HG02981 (cell line): ENCODE measurements at regions not wholly inside any gene's neighbourhood (a gene's known extent, or its start where the extent isn't known, plus 50 kb on each side); places are given as distances from the start of the nearest gene placed in this dataset.
"Not testable (repeated sequence)": the region's sequence is repeated elsewhere in the genome, so short reads cannot be mapped to it uniquely, and the experiment has no call there.

Source experiments
- ATAC-seq: cut with Tn5 transposase; IDR thresholded peaks from one replicate; pipeline ENCODE4 v1.9.1; 2021; ENCODE audit warnings: mild to moderate bottlenecking, moderate library complexity; ENCODE audit not compliant: unreplicated experiment

GRCh38 chr1:79188337-79188736 lies 181.8 kb upstream of the ADGRL4 start:
- ATAC-seq: no peak

DNA sequence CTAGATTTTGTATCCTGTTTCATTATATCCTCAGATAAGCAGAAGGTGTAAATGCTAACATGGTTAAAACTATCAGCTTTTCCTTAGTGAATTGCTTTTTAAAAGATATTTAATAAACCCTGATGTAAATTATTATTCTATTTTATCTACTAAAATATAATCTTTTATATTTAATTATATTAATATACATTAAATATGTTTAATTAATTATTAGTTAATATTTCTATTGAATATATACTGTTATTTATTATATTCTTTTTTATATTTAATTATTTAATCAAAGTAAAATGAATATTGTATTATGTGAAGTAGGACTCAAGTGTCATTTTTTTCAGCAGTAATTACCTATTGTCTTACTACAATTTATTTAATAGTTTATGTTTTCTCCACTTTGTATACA lies 179.7 kb upstream of the ADGRL4 start:
- ATAC-seq: no peak

GRCh38 chr1:79177844-79178243 lies 171.3 kb upstream of the ADGRL4 start:
- no peak for ATAC-seq

GRCh38 chr1:79161077-79161476 lies 154.5 kb upstream of the ADGRL4 start:
- no peak for ATAC-seq

GRCh38 chr1:79155991-79156390 lies 149.5 kb upstream of the ADGRL4 start:
- ATAC-seq: no peak

DNA sequence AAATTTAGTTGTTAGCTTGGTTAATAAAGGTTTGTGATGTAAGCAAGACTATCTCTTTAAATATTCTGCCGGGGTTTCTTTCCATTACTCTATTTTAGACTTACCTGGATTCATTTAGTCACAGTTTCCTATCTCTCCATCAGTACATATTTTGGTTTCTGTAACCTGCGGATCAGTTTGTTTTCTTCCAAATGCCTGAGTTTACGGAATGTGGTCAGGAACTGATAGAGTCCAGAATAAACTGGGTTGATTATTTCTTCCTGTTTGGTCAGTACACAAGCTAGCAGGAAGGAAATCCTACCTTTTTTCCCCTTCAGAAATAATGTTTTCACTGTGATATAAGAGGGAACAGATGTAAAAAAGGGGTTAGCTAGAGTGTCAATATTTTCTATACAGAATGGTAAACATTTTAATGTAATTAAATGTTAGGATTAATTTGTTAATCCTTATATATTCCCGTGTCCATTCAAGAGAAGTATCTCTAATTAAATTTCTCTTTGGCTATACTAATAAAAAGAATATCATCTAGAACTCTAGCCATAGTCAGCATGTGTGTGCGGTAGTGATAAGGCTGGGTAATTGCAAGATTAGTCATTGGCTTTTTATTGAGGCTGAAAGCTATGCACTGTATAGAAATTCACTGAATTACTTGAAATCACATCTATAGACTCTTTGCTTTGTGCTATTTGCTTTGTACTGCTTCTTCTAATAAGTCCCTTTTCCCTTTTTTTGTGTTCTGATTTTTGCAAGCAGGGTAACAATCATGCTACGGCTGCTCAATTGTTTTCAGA lies 144.7 kb upstream of the ADGRL4 start:
- ATAC-seq: no peak

- no peak for ATAC-seq
Measured at GRCh38 chr1:79150576-79150975, 144.0 kb upstream of the ADGRL4 start.

GRCh38 chr1:79138227-79138626 lies 131.7 kb upstream of the ADGRL4 start:
- ATAC-seq: not testable (repeated sequence)

GRCh38 chr1:79133774-79134364 lies 127.3 kb upstream of the ADGRL4 start:
- no peak for ATAC-seq

DNA sequence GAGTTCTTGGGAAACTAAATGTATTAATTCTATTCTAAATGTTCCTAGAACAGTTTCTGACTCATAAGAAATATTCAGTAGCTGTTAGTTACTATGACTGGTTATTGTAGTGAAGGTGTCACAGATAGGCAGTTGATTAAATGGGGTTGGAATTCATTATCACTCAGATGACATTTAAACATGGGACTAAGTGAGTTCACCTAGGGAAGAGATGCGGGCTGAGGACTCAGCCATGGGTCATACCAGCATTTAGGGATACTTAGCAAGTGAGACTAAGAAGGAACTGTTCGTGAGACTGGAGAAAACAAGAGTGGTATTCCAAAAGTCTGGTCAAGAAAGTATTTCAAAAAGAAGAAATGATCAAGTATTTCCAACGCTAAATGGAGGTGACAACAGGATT lies 125.1 kb upstream of the ADGRL4 start:
- no peak for ATAC-seq

DNA sequence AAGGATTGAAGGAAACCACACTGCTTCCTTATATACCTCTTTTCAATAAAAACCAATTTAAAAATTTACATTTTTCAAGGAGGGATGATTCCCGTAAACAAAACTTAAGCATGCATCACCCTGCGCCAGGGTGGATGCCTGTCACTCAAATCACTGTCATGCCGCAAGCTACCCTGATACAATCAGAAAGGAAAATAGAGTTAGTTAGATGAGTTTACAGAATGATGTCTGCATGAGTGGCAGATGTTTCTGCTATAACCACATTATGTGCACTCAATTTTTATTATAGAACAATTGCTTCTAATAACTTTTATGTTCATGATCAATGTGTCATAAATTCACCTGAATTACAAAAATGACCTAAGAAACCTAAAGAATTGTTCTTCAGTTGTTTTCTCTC lies 123.4 kb upstream of the ADGRL4 start:
- ATAC-seq: no peak

GRCh38 chr1:79128722-79129121 lies 122.2 kb upstream of the ADGRL4 start:
- ATAC-seq: no peak

GRCh38 chr1:79124756-79125155 lies 118.2 kb upstream of the ADGRL4 start:
- ATAC-seq: no peak

DNA sequence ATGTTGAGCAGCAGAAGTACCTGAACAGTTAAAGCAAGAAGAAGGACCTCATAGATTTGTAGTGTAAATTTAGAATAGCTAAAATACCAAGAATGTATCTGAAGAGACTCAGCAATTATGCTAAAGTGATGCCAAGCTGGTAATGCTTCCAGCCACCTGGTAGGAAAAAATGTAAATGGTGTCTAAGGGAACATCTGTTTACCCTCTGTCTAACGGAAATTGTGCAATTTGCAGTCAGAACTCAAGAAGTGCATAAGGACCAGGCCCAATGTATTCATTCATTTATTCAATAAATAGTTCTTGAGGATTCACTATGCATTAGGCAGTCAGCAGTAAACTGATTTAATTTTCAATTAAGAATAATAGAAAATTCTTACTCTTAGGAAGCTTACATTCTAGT lies 116.0 kb upstream of the ADGRL4 start:
- no peak for ATAC-seq

GRCh38 chr1:79117376-79117775 lies 110.8 kb upstream of the ADGRL4 start:
- ATAC-seq: no peak

DNA sequence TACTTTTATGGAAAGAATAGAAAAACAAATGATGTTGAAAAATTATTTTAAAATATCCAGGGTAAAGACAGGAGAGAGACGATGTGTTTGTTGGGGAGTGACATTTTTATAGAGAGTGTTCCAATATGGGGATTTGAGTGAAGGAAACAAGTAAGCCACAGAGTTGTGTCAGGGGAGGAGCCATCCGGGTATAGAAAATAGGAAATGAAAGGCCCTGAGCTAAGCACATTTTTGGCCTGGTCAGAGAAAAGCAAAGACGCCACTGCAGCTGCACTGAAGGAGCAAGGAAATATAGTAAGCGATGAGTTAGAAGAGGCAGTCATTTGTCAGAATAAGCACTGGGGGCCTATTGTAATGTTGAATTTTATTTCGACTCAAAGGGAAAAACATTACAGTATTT lies 107.3 kb upstream of the ADGRL4 start:
- no peak for ATAC-seq

GRCh38 chr1:79110749-79111148 lies 104.2 kb upstream of the ADGRL4 start:
- no peak for ATAC-seq

GRCh38 chr1:79109445-79109844 lies 102.9 kb upstream of the ADGRL4 start:
- no peak for ATAC-seq

DNA sequence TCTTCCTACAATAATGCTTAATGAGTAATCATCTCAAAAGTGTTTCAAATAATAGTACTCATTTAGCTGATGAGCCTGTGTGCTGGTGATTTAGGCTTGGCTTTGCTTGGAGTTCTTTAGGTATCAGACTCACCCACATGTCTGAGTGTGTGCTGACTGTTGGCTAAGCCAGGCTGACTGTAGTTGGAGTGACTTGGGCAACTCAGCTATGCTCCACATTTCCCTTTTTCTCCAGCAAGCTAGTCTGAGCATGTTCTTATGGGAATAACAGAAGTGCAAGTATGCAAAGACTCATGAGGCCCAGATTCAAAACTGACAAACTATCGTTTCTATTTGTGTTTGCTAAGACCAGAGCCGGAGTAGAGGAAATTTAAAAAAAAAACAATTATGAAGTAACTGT lies 99.0 kb upstream of the ADGRL4 start:
- no peak for ATAC-seq

- no peak for ATAC-seq
Measured at GRCh38 chr1:79104617-79105016, 98.1 kb upstream of the ADGRL4 start.

- ATAC-seq: no peak
Measured at GRCh38 chr1:79100385-79100784, 93.9 kb upstream of the ADGRL4 start.

GRCh38 chr1:79090985-79091384 lies 84.5 kb upstream of the ADGRL4 start:
- no peak for ATAC-seq

DNA sequence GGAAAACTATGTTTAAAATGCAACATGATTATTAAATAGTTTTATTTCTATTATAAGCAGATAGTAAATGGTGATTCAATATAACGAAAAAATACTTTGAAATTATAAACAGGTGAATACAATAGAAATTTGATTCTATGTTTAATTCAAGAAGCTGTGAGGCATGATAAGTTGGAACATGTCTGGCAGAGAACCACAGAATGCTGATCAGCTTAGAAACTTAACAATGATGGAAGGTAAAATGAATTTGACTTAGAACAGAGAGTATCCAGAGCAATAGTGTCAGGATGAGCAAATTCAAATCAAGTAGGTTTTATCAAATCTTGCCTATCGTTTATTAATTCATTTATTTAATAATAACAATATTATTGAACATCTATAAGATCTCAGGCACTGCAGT lies 83.4 kb upstream of the ADGRL4 start:
- ATAC-seq: no peak
